DMS53 treated with DMSO at 0.1 percent for 48 hours (cell line): ENCODE measurements at regions not wholly inside any gene's neighbourhood (a gene's known extent, or its start where the extent isn't known, plus 50 kb on each side); places are given as distances from the start of the nearest gene placed in this dataset.
A peak's percentile ranks its signal among the peaks of the same experiment; 100 is the strongest.

Experiments used
- DNase-seq: peaks from one replicate; lab custom pipeline; 2025; ENCODE audit not compliant: unreplicated experiment; lab: John Stamatoyannopoulos, UW

- DNase-seq, result no peak
Observed at GRCh38 chr10:65675236-65675635, 1250.6 kb upstream of the LRRTM3 start.

DNA sequence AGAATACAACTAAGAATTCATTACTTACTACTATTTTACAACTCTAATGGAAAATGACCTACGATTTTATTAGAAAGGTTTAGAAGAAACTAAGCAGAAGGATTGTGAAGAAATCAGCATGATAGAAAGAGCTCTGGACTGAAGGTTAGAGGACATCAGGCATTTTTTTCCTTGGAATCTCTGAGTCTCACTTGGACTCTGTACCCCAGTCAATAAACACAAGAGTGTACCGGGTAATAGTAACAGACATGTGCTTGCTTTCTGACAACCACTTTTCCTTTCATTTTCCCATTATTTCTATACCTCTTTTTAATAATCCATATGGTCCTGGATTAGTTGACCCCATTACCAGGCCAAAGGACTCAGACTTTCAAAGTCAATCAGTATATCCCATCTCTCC lies 1240.9 kb upstream of the LRRTM3 start:
- DNase-seq, result no peak

DNA sequence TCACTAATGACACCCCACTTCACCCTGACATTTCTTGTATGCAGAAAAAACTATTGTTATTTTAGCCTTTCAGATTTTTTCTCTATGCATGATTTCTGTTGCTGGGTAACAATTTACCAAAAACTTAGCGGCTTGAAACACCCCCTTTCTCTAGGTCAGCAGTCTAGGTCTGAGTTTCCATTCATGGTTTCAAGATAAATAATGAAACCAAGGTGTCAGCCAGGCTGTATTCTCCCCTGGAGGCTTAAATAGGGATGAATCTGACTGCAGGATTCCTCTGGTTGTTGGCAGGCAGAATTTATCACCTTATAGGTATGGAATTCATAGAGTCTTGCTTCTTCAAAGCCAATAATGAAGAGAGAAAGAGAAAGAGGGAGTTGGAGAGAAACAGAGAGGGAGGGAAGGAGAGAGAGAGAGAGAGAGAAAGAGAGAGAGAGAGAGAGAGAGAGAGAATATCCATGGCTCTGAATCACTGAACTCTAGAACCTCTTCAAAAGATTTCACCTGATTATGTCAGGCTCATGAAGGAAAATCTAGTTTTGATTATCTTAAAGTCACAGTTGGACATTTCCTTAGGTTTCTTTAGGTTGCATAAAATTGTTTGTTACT lies 1224.6 kb upstream of the LRRTM3 start:
- no peak for DNase-seq

- DNase-seq, result no peak
Observed at GRCh38 chr10:65708057-65708456, 1217.8 kb upstream of the LRRTM3 start.

- DNase-seq, result no peak
Observed at GRCh38 chr10:65710306-65710705, 1215.5 kb upstream of the LRRTM3 start.

DNA sequence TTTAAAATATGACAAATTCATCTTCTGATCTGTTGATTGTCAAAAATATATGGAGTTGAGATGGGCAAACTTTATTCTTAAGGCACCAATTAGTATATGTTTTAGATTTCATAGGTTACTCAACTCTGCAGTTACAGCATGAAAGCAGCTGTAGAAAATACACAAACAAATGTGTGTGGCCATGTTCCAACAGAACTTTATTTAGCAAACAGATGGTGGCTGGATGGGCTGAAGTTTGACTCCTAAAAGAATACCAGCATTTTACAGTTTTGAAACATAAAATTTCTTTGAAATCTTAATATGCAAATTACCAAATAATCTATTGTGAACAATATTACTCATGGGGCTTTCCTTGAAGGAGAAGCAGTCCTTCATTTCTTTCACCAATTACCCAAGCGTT lies 1206.0 kb upstream of the LRRTM3 start:
- DNase-seq, result no peak

GRCh38 chr10:65720901-65721300 lies 1204.9 kb upstream of the LRRTM3 start:
- DNase-seq, result no peak

GRCh38 chr10:65723525-65723924 lies 1202.3 kb upstream of the LRRTM3 start:
- no peak for DNase-seq

GRCh38 chr10:65735382-65735781 lies 1190.5 kb upstream of the LRRTM3 start:
- no peak for DNase-seq

DNA sequence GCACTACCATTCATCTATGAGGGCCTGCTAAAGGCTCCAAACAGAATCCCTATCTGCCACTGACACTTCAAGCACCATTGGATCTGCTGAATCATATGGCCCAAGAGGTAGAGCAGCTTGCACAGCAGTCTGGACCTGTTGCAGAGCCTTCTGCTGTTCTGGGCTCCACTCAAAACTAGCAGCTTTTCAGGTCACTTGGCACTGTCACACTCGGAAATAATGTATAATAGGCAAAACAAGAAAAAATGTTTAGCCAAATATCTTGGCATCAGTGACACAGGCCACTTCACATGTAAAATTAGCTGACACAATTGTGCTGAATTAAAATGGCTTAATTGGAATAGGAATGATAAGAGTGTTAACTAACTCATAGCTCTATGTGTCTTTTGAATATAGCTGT lies 1182.9 kb upstream of the LRRTM3 start:
- DNase-seq, result no peak

DNA sequence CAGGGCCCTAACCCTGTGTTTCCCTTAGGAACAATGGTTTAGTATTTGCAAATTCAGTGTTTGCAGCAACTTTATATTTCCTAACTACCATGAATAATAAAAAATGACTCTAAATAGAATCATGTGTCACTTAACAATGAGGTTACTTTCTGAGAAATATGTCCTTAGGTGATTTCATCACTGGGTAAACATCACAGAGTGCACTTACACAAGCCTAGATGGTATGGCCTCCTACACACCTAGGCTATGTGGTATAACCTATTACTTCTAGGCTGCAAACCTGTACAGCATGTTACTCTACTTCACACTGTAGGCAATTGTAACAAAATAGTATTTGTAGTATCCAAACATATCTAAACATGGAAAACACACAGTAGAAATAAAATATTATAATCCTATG lies 1174.6 kb upstream of the LRRTM3 start:
- peak; percentile 53 for DNase-seq

DNA sequence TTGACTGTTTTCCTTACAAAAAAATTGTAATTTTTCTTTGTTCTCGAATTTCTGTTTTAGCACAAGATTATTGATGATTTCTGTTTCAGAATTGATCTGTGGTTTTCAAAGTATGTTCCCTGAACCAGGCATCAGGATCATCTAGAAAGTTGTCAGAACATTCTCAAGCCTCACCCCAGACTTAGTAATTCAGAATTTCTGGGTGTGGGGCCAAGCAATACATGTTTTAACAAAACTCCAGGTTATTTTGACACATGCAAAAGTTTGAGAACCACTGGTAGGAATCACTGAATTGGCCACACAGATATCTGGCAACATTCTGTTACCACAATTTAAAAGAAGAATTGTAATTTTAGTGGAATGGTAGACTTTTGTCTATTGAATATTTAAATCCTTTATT lies 1173.9 kb upstream of the LRRTM3 start:
- no peak for DNase-seq

- DNase-seq, result no peak
Observed at GRCh38 chr10:65753532-65753931, 1172.3 kb upstream of the LRRTM3 start.

DNA sequence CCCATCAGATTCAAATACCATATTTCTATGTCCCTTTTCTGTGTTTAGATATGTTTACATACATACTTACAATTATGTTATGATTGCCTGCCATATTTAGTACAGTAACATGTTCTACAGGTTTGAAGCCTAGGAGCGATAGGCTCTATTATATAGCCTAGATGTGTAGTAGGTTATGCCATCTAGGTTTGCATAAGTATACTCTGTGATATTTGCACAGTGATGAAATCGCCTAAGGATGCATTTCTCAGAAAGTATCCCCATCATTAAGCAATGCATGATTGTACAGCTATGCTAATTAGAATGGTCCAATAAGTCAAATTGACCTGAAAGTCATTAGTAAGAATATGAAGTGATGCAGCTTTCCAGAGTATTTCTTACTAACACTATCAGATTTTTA lies 1171.7 kb upstream of the LRRTM3 start:
- no peak for DNase-seq

DNA sequence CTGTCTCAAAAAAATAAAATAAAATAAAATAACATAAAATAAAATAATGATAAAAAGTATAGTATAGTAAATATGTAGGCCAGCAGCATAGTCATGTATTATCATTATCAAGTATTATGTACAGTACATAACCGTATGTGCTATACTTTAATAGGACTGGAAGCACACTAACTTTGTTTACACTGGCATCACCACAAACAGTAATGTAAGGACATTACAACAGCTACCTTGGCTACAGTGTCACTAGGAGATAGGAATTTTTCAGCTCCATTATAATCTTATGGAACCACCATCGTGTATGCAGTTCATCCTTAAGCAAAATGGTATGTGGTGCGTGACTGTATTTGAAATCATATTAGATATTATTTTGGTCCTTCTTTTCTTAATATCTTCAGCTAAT lies 1163.5 kb upstream of the LRRTM3 start:
- no peak for DNase-seq

DNA sequence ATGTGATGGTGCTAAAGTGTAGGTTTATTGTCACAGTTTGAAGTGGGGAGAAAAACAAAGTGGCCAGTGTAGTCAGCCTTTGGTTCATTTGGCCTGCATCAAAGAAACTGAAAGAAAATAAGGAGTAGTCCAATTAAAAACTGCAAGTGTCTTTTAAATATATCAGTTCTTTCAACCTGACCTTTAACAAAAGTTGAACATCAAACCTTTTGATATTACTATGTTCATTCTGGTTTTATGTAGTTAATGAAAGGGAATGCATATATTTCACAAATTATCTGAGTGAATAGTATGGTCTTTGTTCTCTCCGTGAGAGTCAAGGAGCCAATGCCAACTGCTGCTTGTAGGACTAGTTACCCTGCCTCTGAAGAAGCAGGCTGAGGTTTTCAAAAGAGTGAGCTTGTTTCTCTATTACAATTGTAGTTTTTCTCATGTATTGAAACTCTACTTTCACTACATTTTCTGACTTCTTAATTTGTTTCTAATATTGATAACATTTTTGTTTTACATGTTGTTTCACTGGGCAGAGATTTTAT lies 1160.8 kb upstream of the LRRTM3 start:
- DNase-seq, result no peak

GRCh38 chr10:65769828-65770227 lies 1156.0 kb upstream of the LRRTM3 start:
- no peak for DNase-seq

- DNase-seq, result no peak
Observed at GRCh38 chr10:65778753-65779152, 1147.1 kb upstream of the LRRTM3 start.

- no peak for DNase-seq
Observed at GRCh38 chr10:65779985-65780384, 1145.9 kb upstream of the LRRTM3 start.

DNA sequence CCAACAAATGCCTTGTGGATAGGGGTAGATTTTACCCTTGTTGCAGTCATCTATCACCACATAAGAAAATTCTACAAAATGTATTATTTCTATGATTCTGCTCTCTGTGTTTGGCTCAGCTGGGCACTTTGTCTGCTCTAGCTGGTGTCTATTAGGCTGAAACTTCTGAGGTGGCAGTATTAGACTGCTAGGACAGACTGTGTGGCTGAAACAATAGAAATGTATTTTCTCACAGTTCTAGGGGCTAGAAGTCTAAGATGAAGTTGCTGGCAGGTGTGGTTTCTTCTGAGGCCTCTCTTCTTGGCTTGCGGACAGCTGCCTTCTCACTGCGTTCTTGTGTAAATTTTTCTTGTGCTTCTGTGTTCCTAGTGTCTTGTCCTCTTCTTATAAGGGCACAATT lies 1139.6 kb upstream of the LRRTM3 start:
- DNase-seq, result no peak

- no peak for DNase-seq
Observed at GRCh38 chr10:65787571-65787970, 1138.3 kb upstream of the LRRTM3 start.

- no peak for DNase-seq
Observed at GRCh38 chr10:65788271-65788670, 1137.6 kb upstream of the LRRTM3 start.

- DNase-seq, result no peak
Observed at GRCh38 chr10:65791979-65792378, 1133.9 kb upstream of the LRRTM3 start.
